Chondrocyte (in vitro differentiated cells): ENCODE measurements at regions not wholly inside any gene's neighbourhood (a gene's known extent, or its start where the extent isn't known, plus 50 kb on each side); places are given as distances from the start of the nearest gene placed in this dataset.

ENCODE experiments used
- DNase-seq: peaks from one replicate; pipeline ENCODE4 v3.0.0; 2021; ENCODE audit warnings: mixed read lengths, low spot score
- H3K27ac Mint-ChIP-seq: one replicate; pipeline ENCODE4 v1.8.0; 2021; ENCODE audit warnings: mild to moderate bottlenecking, moderate library complexity, mixed read lengths; ENCODE audit not compliant: unreplicated experiment
- H3K27me3 Mint-ChIP-seq: 2 replicates; pipeline ENCODE4 v1.8.0; 2021; ENCODE audit warnings: low read depth, mixed read lengths
- H3K36me3 Mint-ChIP-seq: 2 replicates; pipeline ENCODE4 v1.8.0; 2021; ENCODE audit warnings: low read depth, mixed read lengths
- H3K4me1 Mint-ChIP-seq: 2 replicates; pipeline ENCODE4 v1.8.0; 2021; ENCODE audit warnings: low read depth, mild to moderate bottlenecking, mixed read lengths
- H3K4me3 Mint-ChIP-seq: one replicate; pipeline ENCODE4 v1.8.0; 2021; ENCODE audit warnings: mild to moderate bottlenecking, moderate library complexity, mixed read lengths; ENCODE audit not compliant: unreplicated experiment
- H3K9me3 Mint-ChIP-seq: 2 replicates; pipeline ENCODE4 v1.8.0; 2021; ENCODE audit warnings: low read depth, mixed read lengths
- TF ChIP-seq, protein P1 (sequence below): fragments of 200-600 bp; sonication (generic); IDR thresholded peaks from 2 replicates; pipeline ENCODE4 v1.5.0; 2021; ENCODE audit warnings: antibody characterized with exemption, mild to moderate bottlenecking, moderate library complexity

DNA sequence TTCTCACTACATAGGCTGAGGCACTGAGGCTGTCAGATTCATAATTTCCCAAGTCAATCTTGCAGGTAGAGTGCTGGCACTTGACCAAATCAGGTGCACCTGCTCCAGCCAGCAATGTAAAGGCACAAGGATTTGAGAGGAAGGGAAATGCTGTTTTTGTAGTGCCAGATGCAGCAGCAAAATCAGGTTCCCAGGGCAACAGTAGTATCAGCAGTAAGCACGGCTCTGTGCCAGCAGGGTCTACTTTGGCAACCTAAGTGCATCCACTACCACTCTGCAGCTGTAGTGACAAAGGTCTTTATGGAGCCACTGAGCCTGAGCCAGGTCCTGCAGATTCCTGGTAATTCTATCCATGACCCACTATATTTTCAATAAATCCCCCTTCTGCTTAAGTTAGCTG lies 329.5 kb downstream of the TPBG start:
- H3K27ac Mint-ChIP-seq = no peak overlapping the region
- no peak for DNase-seq
- H3K9me3 Mint-ChIP-seq = peaks cover 3% of the 10 kb centered on the region
- no peaks in the 10 kb centered on the region for H3K36me3 Mint-ChIP-seq
- no peak overlapping the region for H3K4me3 Mint-ChIP-seq
- H3K4me1 Mint-ChIP-seq = peaks cover under 1% of the 10 kb centered on the region
- TF ChIP-seq, protein P1, sequence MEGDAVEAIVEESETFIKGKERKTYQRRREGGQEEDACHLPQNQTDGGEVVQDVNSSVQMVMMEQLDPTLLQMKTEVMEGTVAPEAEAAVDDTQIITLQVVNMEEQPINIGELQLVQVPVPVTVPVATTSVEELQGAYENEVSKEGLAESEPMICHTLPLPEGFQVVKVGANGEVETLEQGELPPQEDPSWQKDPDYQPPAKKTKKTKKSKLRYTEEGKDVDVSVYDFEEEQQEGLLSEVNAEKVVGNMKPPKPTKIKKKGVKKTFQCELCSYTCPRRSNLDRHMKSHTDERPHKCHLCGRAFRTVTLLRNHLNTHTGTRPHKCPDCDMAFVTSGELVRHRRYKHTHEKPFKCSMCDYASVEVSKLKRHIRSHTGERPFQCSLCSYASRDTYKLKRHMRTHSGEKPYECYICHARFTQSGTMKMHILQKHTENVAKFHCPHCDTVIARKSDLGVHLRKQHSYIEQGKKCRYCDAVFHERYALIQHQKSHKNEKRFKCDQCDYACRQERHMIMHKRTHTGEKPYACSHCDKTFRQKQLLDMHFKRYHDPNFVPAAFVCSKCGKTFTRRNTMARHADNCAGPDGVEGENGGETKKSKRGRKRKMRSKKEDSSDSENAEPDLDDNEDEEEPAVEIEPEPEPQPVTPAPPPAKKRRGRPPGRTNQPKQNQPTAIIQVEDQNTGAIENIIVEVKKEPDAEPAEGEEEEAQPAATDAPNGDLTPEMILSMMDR = no peak
- peaks cover 18% of the 10 kb centered on the region for H3K27me3 Mint-ChIP-seq

DNA sequence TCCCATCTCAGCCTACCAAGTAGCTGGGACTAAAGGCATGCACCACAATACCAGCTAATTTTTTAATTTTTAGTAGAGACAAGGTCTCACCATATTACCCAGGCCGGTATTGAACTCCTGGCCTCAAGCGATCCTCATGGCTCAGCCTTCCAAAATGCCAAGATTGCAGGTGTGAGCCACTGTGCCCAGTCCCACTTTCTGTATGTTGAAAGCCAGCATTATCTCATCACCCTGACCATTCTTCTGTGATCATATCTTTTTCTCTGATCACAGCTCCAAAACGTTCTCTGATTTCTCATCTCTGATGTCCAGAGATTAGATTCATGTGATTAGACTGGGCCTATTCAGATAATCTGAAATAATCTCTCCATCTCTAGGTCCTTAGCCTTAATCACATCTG lies 337.7 kb downstream of the TPBG start:
- TF ChIP-seq, protein P1 = no peak
- no peak overlapping the region for H3K4me3 Mint-ChIP-seq
- H3K36me3 Mint-ChIP-seq = peaks cover 3% of the 10 kb centered on the region
- H3K27me3 Mint-ChIP-seq = peaks cover 19% of the 10 kb centered on the region
- no peak overlapping the region for H3K27ac Mint-ChIP-seq
- H3K4me1 Mint-ChIP-seq = no peaks in the 10 kb centered on the region
- no peak for DNase-seq
- H3K9me3 Mint-ChIP-seq = peaks cover 7% of the 10 kb centered on the region

DNA sequence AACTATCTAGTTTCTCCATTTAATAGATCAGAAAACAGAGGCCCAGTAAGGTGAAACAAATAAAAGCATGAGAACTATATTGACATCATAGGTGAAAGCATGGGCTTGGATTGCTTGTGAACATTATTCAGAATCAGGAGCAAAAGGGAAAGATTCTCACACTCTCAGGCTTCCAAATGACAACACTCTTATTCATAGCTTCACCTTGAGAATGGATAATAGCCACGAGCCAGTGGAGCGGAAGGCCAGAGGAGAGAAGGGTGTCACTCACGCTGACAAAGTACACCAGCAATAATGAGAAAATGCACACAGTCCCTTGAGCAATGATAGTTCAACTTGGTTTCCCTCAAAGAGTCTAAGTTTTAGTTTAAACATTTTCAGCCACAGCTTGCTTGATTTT lies 339.0 kb downstream of the TPBG start:
- DNase-seq = no peak

DNA sequence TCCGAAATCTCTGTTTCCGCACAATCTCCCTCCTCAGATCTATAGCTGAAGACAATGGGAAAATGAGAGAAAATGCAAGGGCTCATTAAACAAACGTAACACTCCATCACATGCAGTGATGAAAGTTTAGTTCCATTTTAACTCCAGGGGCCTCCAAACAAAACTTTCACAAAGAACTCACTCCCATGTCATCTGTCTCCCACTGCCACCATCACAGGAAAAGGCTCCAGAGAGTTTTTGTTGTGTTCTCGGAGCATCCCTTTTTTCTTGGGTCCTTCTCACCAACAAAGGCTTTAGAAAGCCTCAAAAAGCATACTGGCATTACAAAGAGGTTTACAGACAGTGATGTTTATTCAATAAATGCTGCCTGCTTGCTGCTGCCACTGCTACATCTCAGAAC lies 339.6 kb downstream of the TPBG start:
- no peak for DNase-seq
- H3K9me3 Mint-ChIP-seq = peaks cover 10% of the 10 kb centered on the region
- TF ChIP-seq, protein P1 = no peak
- H3K27me3 Mint-ChIP-seq = peaks cover 20% of the 10 kb centered on the region
- no peaks in the 10 kb centered on the region for H3K4me1 Mint-ChIP-seq
- H3K4me3 Mint-ChIP-seq = no peak overlapping the region
- peaks cover 3% of the 10 kb centered on the region for H3K36me3 Mint-ChIP-seq
- no peak overlapping the region for H3K27ac Mint-ChIP-seq

More for the DNA sequence above, 339.0 kb downstream of the TPBG start:
- peaks cover 10% of the 10 kb centered on the region for H3K9me3 Mint-ChIP-seq
- TF ChIP-seq, protein P1 = no peak
- H3K4me3 Mint-ChIP-seq = no peak overlapping the region
- H3K4me1 Mint-ChIP-seq = no peaks in the 10 kb centered on the region
- peaks cover 20% of the 10 kb centered on the region for H3K27me3 Mint-ChIP-seq
- peaks cover 3% of the 10 kb centered on the region for H3K36me3 Mint-ChIP-seq
- H3K27ac Mint-ChIP-seq = no peak overlapping the region

DNA sequence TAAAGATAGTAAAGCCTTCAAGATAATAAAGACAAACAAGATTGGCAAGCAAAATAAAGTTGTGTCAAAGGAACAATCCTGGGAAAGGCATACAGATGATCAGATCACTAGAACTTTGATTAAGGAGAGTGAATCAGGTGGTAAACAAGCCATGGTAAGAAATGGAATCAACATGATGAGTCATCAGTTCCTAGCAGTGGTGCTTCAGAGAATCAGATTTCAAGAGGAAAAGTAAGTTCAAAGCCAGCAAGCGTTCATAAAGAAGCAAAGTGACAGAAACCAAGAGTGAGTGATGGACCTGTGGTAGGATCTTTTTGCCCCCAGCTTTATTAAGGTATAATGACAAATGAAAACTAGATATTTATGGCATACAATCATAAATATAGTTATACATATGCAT lies 340.4 kb downstream of the TPBG start:
- no peak for DNase-seq
- Mint-ChIP-seq H3K4me1 (no peaks in the 10 kb centered on the region), H3K27me3 (peaks cover 16% of the 10 kb centered on the region), H3K27ac (no peak overlapping the region), H3K9me3 (peaks cover 11% of the 10 kb centered on the region), H3K36me3 (no peaks in the 10 kb centered on the region), H3K4me3 (no peak overlapping the region)
- TF ChIP-seq, protein P1 = no peak
